ENCODE measurements at regions not wholly inside any gene's neighbourhood (a gene's known extent, or its start where the extent isn't known, plus 50 kb on each side); places are given as distances from the start of the nearest gene placed in this dataset.

DNA sequence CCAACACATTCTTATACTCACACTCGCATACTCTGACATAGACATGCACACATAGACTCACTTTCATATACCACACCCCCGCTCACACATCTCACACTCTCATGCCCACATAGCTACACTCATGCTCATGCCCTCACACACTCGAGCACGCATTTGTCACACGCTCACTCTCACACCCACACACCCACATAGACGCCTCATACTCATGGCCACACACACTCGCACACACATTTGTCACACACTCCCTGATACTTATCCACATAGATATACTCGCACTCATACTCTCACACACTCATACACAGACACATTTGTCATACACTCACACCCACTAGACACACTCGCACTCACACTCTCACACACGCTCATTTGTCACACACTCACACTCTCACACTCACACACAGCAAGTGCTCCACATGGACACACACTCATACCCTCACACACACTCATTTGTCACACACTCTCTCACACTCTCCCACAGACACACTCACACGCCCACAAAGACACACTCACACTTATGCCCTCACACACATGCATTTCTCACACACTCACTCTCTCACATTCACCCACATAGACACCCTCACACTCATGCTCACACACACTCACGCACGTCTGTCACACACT is 50.9 kb downstream of the TNP1 start:
- intact Hi-C loops (cut with micrococcal nuclease): loop anchor here (10.0 kb wide), 1 partner anchor 114 kb away; the partner anchor contains the start of gene IGFBP5
- no peak for ATAC-seq

DNA sequence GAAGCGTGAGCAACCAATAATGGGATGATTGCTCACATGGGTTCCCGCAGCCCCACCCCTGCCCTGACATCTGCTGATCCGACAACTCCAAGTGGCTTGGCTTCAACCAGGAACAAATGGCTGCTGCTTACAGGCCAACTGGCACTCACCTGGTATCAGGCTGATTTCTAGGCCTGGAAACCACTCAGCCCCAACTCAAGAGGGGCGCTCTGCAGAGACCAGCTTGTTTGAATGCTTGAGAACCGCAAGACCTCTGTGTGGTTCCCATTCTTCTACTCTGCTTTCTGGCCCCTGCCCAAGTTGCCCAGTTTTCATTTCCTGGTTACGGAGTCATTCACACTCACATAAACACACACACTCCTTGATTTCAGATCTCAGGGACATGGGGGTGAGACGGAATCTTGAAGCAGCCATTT is 52.0 kb downstream of the TNP1 start:
- peak; percentile 56 for DNase-seq
- peak; percentile 59 for ATAC-seq
- intact Hi-C loops (cut with micrococcal nuclease): loop anchor here (10.0 kb wide), 1 partner anchor 113 kb away; the partner anchor contains the start of gene IGFBP5

More for the DNA sequence above, 50.9 kb downstream of the TNP1 start:
- no peak for DNase-seq

DNA sequence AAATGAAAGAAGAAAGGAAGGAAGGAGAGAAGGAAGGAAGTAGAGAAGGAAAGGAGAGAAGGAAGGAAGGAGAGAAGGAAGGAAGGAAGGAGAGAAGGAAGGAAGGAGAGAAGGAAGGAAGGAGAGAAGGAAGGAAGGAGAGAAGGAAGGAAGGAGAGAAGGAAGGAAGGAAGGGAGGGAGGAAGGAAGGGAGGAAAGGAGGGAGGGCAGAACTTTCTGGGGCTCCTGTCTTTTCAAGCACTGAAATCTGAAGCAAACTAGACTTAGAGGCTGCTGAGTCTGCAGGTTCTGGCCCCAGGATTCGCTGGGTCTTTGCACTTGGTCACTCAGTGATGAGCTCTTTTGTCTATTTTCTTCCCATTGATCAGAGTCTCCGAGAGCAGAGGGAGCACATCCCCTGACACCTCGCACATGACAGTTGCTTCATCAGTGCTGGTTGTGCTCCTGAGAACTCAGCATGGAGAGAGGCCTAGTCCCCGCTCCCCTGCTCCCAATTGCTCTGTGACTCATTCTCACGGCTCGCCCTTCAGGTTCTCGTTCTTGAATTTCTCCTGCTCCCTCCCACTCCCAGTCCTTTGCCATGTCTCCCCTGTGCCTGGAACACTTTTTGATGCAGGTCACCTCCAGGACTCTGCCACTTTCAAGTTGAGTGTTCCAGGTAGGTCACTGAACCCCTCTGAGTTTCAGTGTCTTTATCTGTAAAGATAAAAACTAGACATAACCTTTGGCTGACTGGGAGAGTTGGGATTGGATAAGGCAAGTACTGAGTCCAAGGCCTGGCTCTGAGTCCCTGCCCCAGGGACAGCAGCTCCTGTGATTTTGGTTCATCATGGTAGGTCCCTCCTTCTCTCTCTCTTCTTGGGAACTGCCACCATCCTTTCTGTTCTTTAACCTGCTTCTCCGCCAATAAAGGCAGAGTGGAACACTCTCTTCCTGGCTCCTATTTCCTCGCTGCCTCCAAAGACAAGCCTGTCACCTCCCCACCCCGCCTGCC is 55.2 kb downstream of the TNP1 start:
- ATAC-seq: peak; percentile 39
- DNase-seq: no peak
- intact Hi-C loops (cut with micrococcal nuclease): loop anchor here (10.0 kb wide), 1 partner anchor 110 kb away; the partner anchor contains the start of gene IGFBP5

DNA sequence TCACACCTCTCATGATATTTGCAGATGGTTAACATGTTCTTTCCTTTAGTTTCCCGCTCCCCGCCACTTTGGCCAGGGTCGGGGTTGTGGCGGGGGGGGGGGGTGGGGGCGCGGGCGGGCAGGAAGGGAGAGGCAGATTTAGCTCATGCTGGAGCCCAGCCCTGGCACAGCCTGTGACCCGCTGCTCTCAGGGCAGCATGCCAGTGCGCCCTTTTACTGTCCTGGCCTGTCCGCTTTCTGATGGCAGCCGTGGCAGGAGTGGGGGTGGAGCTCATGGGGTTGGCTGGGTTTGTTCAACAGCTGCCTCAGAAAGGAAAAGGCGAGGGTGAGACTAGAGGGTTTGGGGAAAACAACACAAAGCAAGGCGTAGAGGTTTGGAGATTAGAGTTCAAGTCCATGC is 56.1 kb downstream of the TNP1 start:
- intact Hi-C loops (cut with micrococcal nuclease): loop anchor here (10.0 kb wide), 1 partner anchor 109 kb away; the partner anchor contains the start of gene IGFBP5
- DNase-seq (peak; percentile 86), ATAC-seq (peak; percentile 84)

GRCh38 chr2:216802516-216803215 is 57.2 kb downstream of the TNP1 start:
- ATAC-seq (no peak), DNase-seq (no peak)
- intact Hi-C loops (cut with micrococcal nuclease): loop anchor here (10.0 kb wide), 1 partner anchor 108 kb away; the partner anchor contains the start of gene IGFBP5

GRCh38 chr2:216800836-216801235 is 59.0 kb downstream of the TNP1 start:
- DNase-seq: no peak
- intact Hi-C loops (cut with micrococcal nuclease): loop anchor here (10.0 kb wide), 1 partner anchor 106 kb away; the partner anchor contains the start of gene IGFBP5
- no peak for ATAC-seq

DNA sequence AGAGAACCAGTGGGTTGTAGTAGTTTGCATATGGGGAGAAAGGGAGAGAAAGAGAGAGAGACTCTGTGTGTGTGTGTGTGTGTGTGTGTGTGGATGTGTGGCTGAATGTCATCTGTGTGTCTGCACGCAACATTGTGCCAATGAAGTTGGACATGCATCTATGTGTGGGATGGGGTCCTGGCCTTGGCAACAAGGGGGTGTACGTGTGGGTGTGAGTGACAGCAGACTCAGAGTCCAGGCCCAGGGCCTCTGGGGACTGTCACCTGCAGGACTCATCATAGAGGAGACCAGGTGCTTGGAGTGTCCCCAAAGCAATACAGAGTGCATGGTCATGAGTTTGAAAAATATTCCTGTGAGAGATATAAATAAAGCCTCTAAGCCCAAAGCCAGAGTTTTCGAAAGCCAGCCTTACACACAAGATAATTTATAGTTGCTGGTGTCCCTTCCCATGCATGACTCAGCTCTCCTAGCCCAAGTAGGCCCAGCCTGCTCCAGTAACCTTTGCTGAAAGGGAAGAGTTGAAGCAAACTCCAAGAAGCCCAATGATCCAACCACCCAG is 59.9 kb downstream of the TNP1 start:
- DNase-seq (peak; percentile 28), ATAC-seq (peak; percentile 24)
- intact Hi-C loops (cut with micrococcal nuclease): loop anchor here (10.0 kb wide), 1 partner anchor 105 kb away; the partner anchor contains the start of gene IGFBP5

GRCh38 chr2:216796115-216796840 is 63.6 kb downstream of the TNP1 start:
- no peak for ATAC-seq
- intact Hi-C loops (cut with micrococcal nuclease): no loop called here
- no peak for DNase-seq

DNA sequence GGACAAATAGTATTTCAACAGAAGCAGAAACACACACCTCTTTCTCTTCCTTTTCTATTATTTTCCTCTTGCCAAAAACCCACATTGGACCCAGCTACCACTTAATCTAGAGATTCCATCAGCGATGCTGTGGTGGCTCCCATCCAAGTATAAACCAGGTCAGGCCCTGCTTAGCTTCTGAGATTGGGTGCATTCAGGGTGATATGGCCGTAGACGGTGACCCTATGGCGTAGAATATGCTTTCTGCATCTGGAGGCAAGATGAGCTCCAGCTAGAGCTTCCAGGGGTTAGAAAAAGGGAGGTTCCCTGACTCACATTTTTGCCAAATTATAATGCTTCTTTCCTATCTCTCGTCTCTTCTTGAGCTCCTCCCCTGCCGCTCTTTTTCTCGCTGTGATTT is 66.5 kb downstream of the TNP1 start:
- no peak for ATAC-seq
- intact Hi-C loops (cut with micrococcal nuclease): no loop called here
- DNase-seq: no peak

GRCh38 chr2:216792222-216793021 is 67.4 kb downstream of the TNP1 start:
- peak; percentile 60 for DNase-seq
- ATAC-seq: peak; percentile 85
- intact Hi-C loops (cut with micrococcal nuclease): no loop called here

GRCh38 chr2:216791303-216791702 is 68.6 kb downstream of the TNP1 start:
- intact Hi-C loops (cut with micrococcal nuclease): no loop called here
- no peak for DNase-seq
- ATAC-seq: peak; percentile 52

DNA sequence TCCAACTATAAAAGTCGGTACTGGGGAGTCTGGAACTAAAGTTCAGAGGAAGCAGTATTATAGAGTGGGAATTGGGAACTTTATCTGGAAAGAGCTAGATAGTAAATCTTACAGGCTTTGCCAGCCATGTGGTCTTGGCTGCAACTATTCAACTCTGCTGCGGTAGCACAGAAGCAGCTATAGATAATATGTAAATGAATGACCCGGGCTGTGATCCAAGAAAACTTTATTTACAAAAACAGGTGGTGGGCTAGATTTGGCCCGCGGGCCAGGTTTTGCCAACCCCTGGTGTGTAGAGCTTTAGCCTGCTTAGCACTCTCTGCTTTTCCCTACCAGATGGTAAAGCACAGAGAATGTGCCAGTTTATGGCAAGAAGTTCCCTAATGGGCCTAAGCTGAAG is 70.8 kb downstream of the TNP1 start:
- intact Hi-C loops (cut with micrococcal nuclease): no loop called here
- DNase-seq (no peak), ATAC-seq (no peak)

GRCh38 chr2:216787851-216788540 is 71.9 kb downstream of the TNP1 start:
- ATAC-seq: no peak
- DNase-seq: no peak
- intact Hi-C loops (cut with micrococcal nuclease): no loop called here

GRCh38 chr2:216786676-216787075 is 73.2 kb downstream of the TNP1 start:
- ATAC-seq (no peak), DNase-seq (no peak)
- intact Hi-C loops (cut with micrococcal nuclease): no loop called here

DNA sequence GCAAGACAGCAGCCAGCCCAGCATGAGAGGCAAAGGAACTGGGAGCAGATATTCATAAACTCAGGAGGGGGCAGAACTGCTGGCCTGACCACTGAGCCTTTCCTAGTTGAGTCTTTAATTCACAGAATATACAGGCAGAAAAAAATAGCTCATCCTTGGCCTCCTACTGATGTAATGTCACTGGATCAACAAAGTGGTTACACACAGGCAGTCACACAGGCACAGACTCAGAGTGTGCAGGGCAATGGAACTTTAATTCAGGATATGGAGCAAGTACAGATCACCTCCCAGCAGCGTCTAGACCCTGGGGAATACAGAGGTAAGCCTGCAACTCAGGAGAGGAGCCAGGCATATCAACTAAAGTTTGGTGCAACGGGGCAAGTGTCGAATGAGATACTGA is 75.4 kb downstream of the TNP1 start:
- ATAC-seq: no peak
- DNase-seq: no peak
- intact Hi-C loops (cut with micrococcal nuclease): no loop called here

DNA sequence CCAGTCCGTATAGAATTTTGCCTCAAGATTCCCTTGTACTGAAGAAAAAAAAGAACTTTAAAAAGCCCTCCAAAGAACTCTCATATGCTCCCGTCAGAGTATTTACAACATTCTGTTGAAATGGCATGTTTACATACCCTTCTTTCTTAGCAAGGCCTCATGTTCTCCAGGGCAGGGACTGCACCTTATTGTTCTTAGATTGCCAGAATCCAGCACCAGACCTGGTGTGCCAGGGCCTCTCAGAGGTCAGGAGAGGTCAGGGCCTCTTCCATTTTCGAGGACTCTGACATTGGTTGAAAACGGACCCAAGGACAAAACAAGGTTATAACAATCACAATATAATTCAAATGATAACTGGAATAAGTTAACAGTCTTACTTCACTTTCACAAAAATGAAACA is 78.2 kb downstream of the TNP1 start:
- DNase-seq (no peak), ATAC-seq (no peak)
- intact Hi-C loops (cut with micrococcal nuclease): no loop called here

DNA sequence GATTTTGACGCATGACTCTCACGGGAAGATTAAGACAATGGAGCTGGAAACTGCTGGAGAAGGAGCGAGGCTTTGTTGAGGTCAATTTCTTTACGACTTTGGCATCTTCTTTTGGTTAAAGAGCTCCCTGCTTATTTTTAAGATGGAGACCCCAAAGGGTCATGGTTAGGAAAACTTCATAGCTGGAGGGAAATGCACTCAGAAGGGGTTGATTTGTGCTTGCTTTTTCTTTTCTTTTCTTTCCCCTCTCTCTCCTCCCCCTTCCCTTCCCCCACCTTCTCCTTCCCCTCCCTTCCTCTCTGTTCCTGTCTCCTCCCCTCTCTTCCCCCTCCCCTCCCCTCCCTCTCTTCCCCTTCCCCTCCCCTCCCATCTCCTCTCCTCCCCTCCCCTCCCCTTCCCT is 79.0 kb downstream of the TNP1 start:
- ATAC-seq (no peak), DNase-seq (no peak)
- intact Hi-C loops (cut with micrococcal nuclease): no loop called here
